ENCODE measurements at regions not wholly inside any gene's neighbourhood (a gene's known extent, or its start where the extent isn't known, plus 50 kb on each side); places are given as distances from the start of the nearest gene placed in this dataset.

GRCh38 chr6:105817961-105818360 is 268.2 kb upstream of the PRDM1 start:
- Mint-ChIP-seq H3K4me3 (no peak overlapping the region), H3K36me3 (ENCODE audit: low read depth) (peaks cover 20% of the 10 kb centered on the region), H3K4me1 (peaks cover 40% of the 10 kb centered on the region), H3K27ac (no peak overlapping the region), H3K9me3 (peaks cover 25% of the 10 kb centered on the region), H3K27me3 (no peaks in the 10 kb centered on the region)
- ChIA-PET POLR2A (no interaction called here), CTCF (no interaction called here)
- no peak for DNase-seq

- Mint-ChIP-seq H3K36me3 (ENCODE audit: low read depth) (peaks cover 23% of the 10 kb centered on the region), H3K27ac (no peak overlapping the region), H3K9me3 (peaks cover 23% of the 10 kb centered on the region), H3K4me1 (peaks cover 44% of the 10 kb centered on the region), H3K27me3 (no peaks in the 10 kb centered on the region), H3K4me3 (no peak overlapping the region)
- no peak for DNase-seq
- ChIA-PET CTCF (no interaction called here), POLR2A (no interaction called here)
Observed at GRCh38 chr6:105817370-105817769, 268.8 kb upstream of the PRDM1 start.

- Mint-ChIP-seq H3K27me3 (no peaks in the 10 kb centered on the region), H3K4me1 (peaks cover 49% of the 10 kb centered on the region), H3K9me3 (peaks cover 23% of the 10 kb centered on the region), H3K27ac (no peak overlapping the region), H3K36me3 (ENCODE audit: low read depth) (peaks cover 25% of the 10 kb centered on the region), H3K4me3 (no peak overlapping the region)
- ChIA-PET CTCF (interaction anchor here (0.9 to 1.2 kb wide), 2 partner anchors 115 to 173 kb away, joined by 3 read pairs; no protein-coding TSS in a partner anchor), POLR2A (no interaction called here)
- no peak for DNase-seq
Observed at GRCh38 chr6:105816847-105817246, 269.3 kb upstream of the PRDM1 start.

GRCh38 chr6:105815661-105816555 is 270.2 kb upstream of the PRDM1 start:
- Mint-ChIP-seq H3K4me3 (no peak overlapping the region), H3K36me3 (ENCODE audit: low read depth) (peaks cover 25% of the 10 kb centered on the region), H3K4me1 (peaks cover 57% of the 10 kb centered on the region), H3K9me3 (peaks cover 15% of the 10 kb centered on the region), H3K27ac (no peak overlapping the region), H3K27me3 (no peaks in the 10 kb centered on the region)
- POLR2A ChIA-PET, result no interaction called here
- no peak for DNase-seq
- CTCF ChIA-PET, result interaction anchor here (0.7 to 1.8 kb wide), 5 partner anchors 14 to 174 kb away, joined by 3 to 4 read pairs (median 3); no protein-coding TSS in a partner anchor

GRCh38 chr6:105814745-105815536 is 271.2 kb upstream of the PRDM1 start:
- Mint-ChIP-seq H3K36me3 (ENCODE audit: low read depth) (peaks cover 20% of the 10 kb centered on the region), H3K4me1 (peaks cover 66% of the 10 kb centered on the region), H3K4me3 (peak overlapping the region; percentile 12), H3K9me3 (peaks cover 10% of the 10 kb centered on the region), H3K27ac (peak overlapping the region; percentile 67), H3K27me3 (no peaks in the 10 kb centered on the region)
- ChIA-PET CTCF (interaction anchor here (0.7 to 1.8 kb wide), 3 partner anchors 13 to 33 kb away, joined by 3 to 4 read pairs (median 3); no protein-coding TSS in a partner anchor), POLR2A (no interaction called here)
- peak; percentile 27 for DNase-seq

GRCh38 chr6:105810922-105811482 is 275.1 kb upstream of the PRDM1 start:
- CTCF ChIA-PET, result interaction anchor here (0.5 to 1.9 kb wide), 6 partner anchors 9 to 276 kb away, joined by 3 to 6 read pairs (median 3); no protein-coding TSS in a partner anchor

GRCh38 chr6:105810105-105810921 is 275.8 kb upstream of the PRDM1 start:
- peaks cover 13% of the 10 kb centered on the region for H3K9me3 Mint-ChIP-seq
- ChIA-PET POLR2A (no interaction called here), CTCF (interaction anchor here (0.5 to 1.9 kb wide), 3 partner anchors 10 to 276 kb away, joined by 3 to 6 read pairs (median 3); no protein-coding TSS in a partner anchor)
- peak overlapping the region; percentile 78 for H3K27ac Mint-ChIP-seq
- H3K27me3 Mint-ChIP-seq, result no peaks in the 10 kb centered on the region
- peak overlapping the region; percentile 17 for H3K4me3 Mint-ChIP-seq
- peak; percentile 66 for DNase-seq
- peaks cover 77% of the 10 kb centered on the region for H3K4me1 Mint-ChIP-seq
- peaks cover 20% of the 10 kb centered on the region for H3K36me3 Mint-ChIP-seq (ENCODE audit: low read depth)

More at GRCh38 chr6:105810922-105811482, 275.1 kb upstream of the PRDM1 start:
- H3K9me3 Mint-ChIP-seq, result peaks cover 13% of the 10 kb centered on the region
- H3K27ac Mint-ChIP-seq, result peak overlapping the region; percentile 78
- no peaks in the 10 kb centered on the region for H3K27me3 Mint-ChIP-seq
- no peak for DNase-seq
- no peak overlapping the region for H3K4me3 Mint-ChIP-seq
- POLR2A ChIA-PET, result no interaction called here
- peaks cover 84% of the 10 kb centered on the region for H3K4me1 Mint-ChIP-seq
- peaks cover 20% of the 10 kb centered on the region for H3K36me3 Mint-ChIP-seq (ENCODE audit: low read depth)

GRCh38 chr6:105808571-105808970 is 277.6 kb upstream of the PRDM1 start:
- ChIA-PET POLR2A (no interaction called here), CTCF (no interaction called here)
- Mint-ChIP-seq H3K4me3 (no peak overlapping the region), H3K4me1 (peaks cover 60% of the 10 kb centered on the region), H3K27me3 (no peaks in the 10 kb centered on the region), H3K9me3 (peaks cover 13% of the 10 kb centered on the region), H3K36me3 (ENCODE audit: low read depth) (peaks cover 20% of the 10 kb centered on the region), H3K27ac (peak overlapping the region; percentile 15)
- DNase-seq, result no peak

- DNase-seq, result no peak
- Mint-ChIP-seq H3K4me3 (no peak overlapping the region), H3K9me3 (peaks cover 13% of the 10 kb centered on the region), H3K36me3 (ENCODE audit: low read depth) (peaks cover 20% of the 10 kb centered on the region), H3K27ac (no peak overlapping the region), H3K4me1 (peaks cover 53% of the 10 kb centered on the region), H3K27me3 (no peaks in the 10 kb centered on the region)
- CTCF ChIA-PET, result no interaction called here
- POLR2A ChIA-PET, result no interaction called here
Observed at GRCh38 chr6:105807905-105808304, 278.2 kb upstream of the PRDM1 start.

- POLR2A ChIA-PET, result no interaction called here
- CTCF ChIA-PET, result interaction anchor here (1.0 kb wide), 1 partner anchor 140 kb away, joined by 4 read pairs; no protein-coding TSS in a partner anchor
- H3K27me3 Mint-ChIP-seq, result peaks cover 1% of the 10 kb centered on the region
- no peak for DNase-seq
- peaks cover 41% of the 10 kb centered on the region for H3K4me1 Mint-ChIP-seq
- H3K36me3 Mint-ChIP-seq (ENCODE audit: low read depth), result peaks cover 15% of the 10 kb centered on the region
- peaks cover 8% of the 10 kb centered on the region for H3K9me3 Mint-ChIP-seq
- no peak overlapping the region for H3K4me3 Mint-ChIP-seq
- no peak overlapping the region for H3K27ac Mint-ChIP-seq
Observed at GRCh38 chr6:105806486-105806920, 279.6 kb upstream of the PRDM1 start.

GRCh38 chr6:105805501-105806023 is 280.6 kb upstream of the PRDM1 start:
- Mint-ChIP-seq H3K27me3 (peaks cover 1% of the 10 kb centered on the region), H3K4me3 (no peak overlapping the region), H3K9me3 (peaks cover 8% of the 10 kb centered on the region), H3K4me1 (peaks cover 36% of the 10 kb centered on the region), H3K27ac (no peak overlapping the region), H3K36me3 (ENCODE audit: low read depth) (peaks cover 17% of the 10 kb centered on the region)
- ChIA-PET CTCF (no interaction called here), POLR2A (interaction anchor here (0.7 kb wide), 1 partner anchor 16 kb away, joined by 4 read pairs; no protein-coding TSS in a partner anchor)
- no peak for DNase-seq

- H3K4me1 Mint-ChIP-seq, result peaks cover 28% of the 10 kb centered on the region
- CTCF ChIA-PET, result interaction anchor here (0.6 to 1.4 kb wide), 5 partner anchors 10 to 423 kb away, joined by 3 to 7 read pairs (median 3); no protein-coding TSS in a partner anchor
- no peak for DNase-seq
- peaks cover 1% of the 10 kb centered on the region for H3K27me3 Mint-ChIP-seq
- peaks cover 10% of the 10 kb centered on the region for H3K9me3 Mint-ChIP-seq
- peaks cover 17% of the 10 kb centered on the region for H3K36me3 Mint-ChIP-seq (ENCODE audit: low read depth)
- no peak overlapping the region for H3K4me3 Mint-ChIP-seq
- no peak overlapping the region for H3K27ac Mint-ChIP-seq
- POLR2A ChIA-PET, result interaction anchor here (0.6 kb wide), 1 partner anchor 304 kb away, joined by 3 read pairs; no protein-coding TSS in a partner anchor
Observed at GRCh38 chr6:105804424-105804823, 281.7 kb upstream of the PRDM1 start.
